ENCODE measurements at regions not wholly inside any gene's neighbourhood (a gene's known extent, or its start where the extent isn't known, plus 50 kb on each side); places are given as distances from the start of the nearest gene placed in this dataset.

- TF ChIP-seq FOXA1 (IDR thresholded peaks at IDR 0.05) (no peak), CTCF (IDR thresholded peaks at IDR 0.05; ENCODE audit: low read depth, low read length, missing input control) (no peak), JUND (IDR thresholded peaks at IDR 0.05) (no peak), MAX (IDR thresholded peaks at IDR 0.05) (no peak), RXRA (IDR thresholded peaks at IDR 0.05) (no peak), RAD21 (IDR thresholded peaks at IDR 0.05) (no peak), ATF3 (IDR thresholded peaks at IDR 0.05) (no peak), SP1 (IDR thresholded peaks at IDR 0.05) (no peak), GABPA (IDR thresholded peaks at IDR 0.05 in 1 of 2, conservative IDR thresholded peaks at IDR 0.05 in 1 of 2) (no peak), YY1 (IDR thresholded peaks at IDR 0.05) (no peak), FOXA2 (IDR thresholded peaks at IDR 0.05) (no peak), ZBTB33 (IDR thresholded peaks at IDR 0.05) (no peak), TAF1 (conservative IDR thresholded peaks at IDR 0.05) (no peak), HNF4A (conservative IDR thresholded peaks at IDR 0.05) (no peak), REST (IDR thresholded peaks at IDR 0.05) (no peak), EGR1 (IDR thresholded peaks at IDR 0.05; ENCODE audit: low read depth in 2 of 2) (no peak), HNF4G (IDR thresholded peaks at IDR 0.05) (no peak)
- 92% methylated on average over 3 of the region's 3 CpGs for WGBS
These were observed 383.1 kb upstream of the KLF4 start for GRCh38 chr9:107872457-107873192.

More at GRCh38 chr9:107872457-107873192, 383.1 kb upstream of the KLF4 start:
- H3K36me3 ChIP-seq (ENCODE audit: control insufficient read depth in 4 of 4, insufficient read depth in 3 of 4, low read depth in 1 of 4, low read length in 3 of 4): no peaks in the 10 kb centered on the region
- H3K27ac ChIP-seq (ENCODE audit: low read depth in 1 of 2, low read length in 2 of 2): no peak overlapping the region
- no peak for DNase-seq (ENCODE audit: low spot score)
- no peak overlapping the region for H3K9ac ChIP-seq (ENCODE audit: low read depth in 1 of 2, low read length in 2 of 2)
- peaks cover 0 to 2% (median 0%) of the 10 kb centered on the region in 4 donors for H3K27me3 ChIP-seq (ENCODE audit: control insufficient read depth in 4 of 4, insufficient read depth in 4 of 4, low read length in 3 of 4)
- no peak overlapping the region for H3K4me3 ChIP-seq (ENCODE audit: low read depth in 1 of 3, low read length in 3 of 3)
- no peaks in the 10 kb centered on the region for H3K9me3 ChIP-seq (ENCODE audit: control insufficient read depth in 4 of 4, low read length in 3 of 4)
- no peaks in the 10 kb centered on the region for H3K4me1 ChIP-seq (ENCODE audit: control insufficient read depth in 4 of 4, insufficient read depth in 4 of 4, low read length in 3 of 4)
